MM.1S (cell line): ENCODE measurements at regions not wholly inside any gene's neighbourhood (a gene's known extent, or its start where the extent isn't known, plus 50 kb on each side); places are given as distances from the start of the nearest gene placed in this dataset.

Source experiments
- DNase-seq: peaks from one replicate; pipeline ENCODE4 v3.0.0-alpha.2; 2015
- H2AFZ ChIP-seq: fragments of 300-600 bp; sonication (generic); 2 replicates; pipeline ENCODE4 v1.6.0; 2016; ENCODE audit warnings: antibody characterized with exemption, low read length
- H3F3A ChIP-seq: fragments of 300-600 bp; sonication (generic); 2 replicates; pipeline ENCODE4 v1.6.1; 2016; ENCODE audit warnings: mild to moderate bottlenecking, antibody characterized with exemption, low read length, moderate library complexity, mixed read lengths; ENCODE audit not compliant: insufficient read depth
- H3K27ac ChIP-seq: fragments of 300-600 bp; sonication (generic); 2 replicates; pipeline ENCODE4 v1.5.1; 2016; ENCODE audit warnings: mild to moderate bottlenecking, low read length
- H3K27me3 ChIP-seq: fragments of 300-600 bp; sonication (generic); replicated peaks from 2 replicates; pipeline ENCODE4 v1.6.0; 2016; ENCODE audit warnings: low read length; ENCODE audit not compliant: insufficient read depth
- H3K36me3 ChIP-seq: fragments of 300-600 bp; sonication (generic); replicated peaks from 2 replicates; pipeline ENCODE4 v1.6.1; 2016; ENCODE audit warnings: mild to moderate bottlenecking, low read length, mixed read lengths; ENCODE audit not compliant: insufficient read depth
- H3K4me1 ChIP-seq: fragments of 300-600 bp; sonication (generic); 2 replicates; pipeline ENCODE4 v1.6.1; 2016; ENCODE audit warnings: low read length, mixed read lengths
- H3K4me2 ChIP-seq: fragments of 300-600 bp; sonication (generic); 2 replicates; pipeline ENCODE4 v1.6.0; 2016; ENCODE audit warnings: low read depth, low read length
- H3K4me3 ChIP-seq: fragments of 300-600 bp; sonication (generic); 2 replicates; pipeline ENCODE4 v1.5.1; 2016; ENCODE audit warnings: low read length, mixed read lengths
- H3K79me2 ChIP-seq: fragments of 300-600 bp; sonication (generic); 2 replicates; pipeline ENCODE4 v1.6.1; 2016; ENCODE audit warnings: mixed run types, low read length, mixed read lengths
- H3K9ac ChIP-seq: fragments of 300-600 bp; sonication (generic); 2 replicates; pipeline ENCODE4 v1.6.1; 2016; ENCODE audit warnings: low read length, mixed read lengths
- H3K9me2 ChIP-seq: fragments of 300-600 bp; sonication (generic); replicated peaks from 2 replicates; pipeline ENCODE4 v1.6.1; 2016; ENCODE audit warnings: mild to moderate bottlenecking, low read length, mixed read lengths; ENCODE audit not compliant: insufficient read depth
- H3K9me3 ChIP-seq: fragments of 300-600 bp; sonication (generic); replicated peaks from 2 replicates; pipeline ENCODE4 v1.6.1; 2016; ENCODE audit warnings: mild to moderate bottlenecking, low read length, mixed read lengths; ENCODE audit not compliant: insufficient read depth
- H4K20me1 ChIP-seq: fragments of 300-600 bp; sonication (generic); 2 replicates; pipeline ENCODE4 v1.6.1; 2016; ENCODE audit warnings: mild to moderate bottlenecking, low read length, moderate library complexity, mixed read lengths; ENCODE audit not compliant: insufficient read depth
- CTCF ChIP-seq: fragments of 300-600 bp; sonication (generic); IDR thresholded peaks from 2 replicates; pipeline ENCODE4 v1.5.1; 2016; ENCODE audit warnings: antibody characterized with exemption, low read length, mixed read lengths
- EZH2 ChIP-seq: fragments of 300-600 bp; sonication (generic); optimal IDR thresholded peaks from 2 replicates; pipeline ENCODE3; 2017; ENCODE audit warnings: low read depth, mild to moderate bottlenecking, antibody characterized with exemption, low read length, mixed read lengths
- EZH2phosphoT487 ChIP-seq: fragments of 300-600 bp; sonication (generic); IDR thresholded peaks from 2 replicates; pipeline ENCODE4 v1.6.1; 2018; ENCODE audit warnings: antibody characterized with exemption, low read length

DNA sequence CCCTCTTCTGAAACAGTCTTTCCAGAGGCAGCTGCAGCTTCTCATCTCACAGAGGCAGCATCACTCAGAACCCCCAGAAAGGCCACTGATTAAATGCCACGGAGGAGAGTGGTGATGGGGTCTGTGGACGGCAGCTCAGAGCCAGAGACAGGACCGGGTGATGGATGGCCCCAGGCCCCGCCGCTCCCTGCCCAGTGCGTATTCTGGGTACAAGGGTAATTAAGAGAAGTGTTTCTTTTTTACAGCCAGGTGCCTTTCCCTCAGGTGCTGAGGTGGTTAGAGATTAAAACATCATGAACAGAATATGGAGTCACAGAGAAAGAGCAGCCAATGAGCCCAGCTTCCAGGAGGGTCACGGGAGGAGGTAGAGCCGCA, 434.5 kb downstream of the PREX1 start:
- no peak overlapping the region for H2AFZ ChIP-seq
- no peaks in the 10 kb centered on the region for H3K36me3 ChIP-seq
- TF ChIP-seq EZH2, result no peak
- no peak for TF ChIP-seq EZH2phosphoT487
- TF ChIP-seq CTCF, result no peak
- no peak overlapping the region for H3K4me2 ChIP-seq
- no peaks in the 10 kb centered on the region for H3K9me2 ChIP-seq
- no peaks in the 10 kb centered on the region for H3K79me2 ChIP-seq
- H3K9ac ChIP-seq, result no peak overlapping the region
- no peaks in the 10 kb centered on the region for H3F3A ChIP-seq
- no peak overlapping the region for H3K4me3 ChIP-seq
- H3K4me1 ChIP-seq, result no peaks in the 10 kb centered on the region
- no peaks in the 10 kb centered on the region for H3K9me3 ChIP-seq
- no peaks in the 10 kb centered on the region for H4K20me1 ChIP-seq
- no peaks in the 10 kb centered on the region; the same call in 1 of the 2 replicates for H3K27me3 ChIP-seq
- no peak for DNase-seq
- H3K27ac ChIP-seq, result no peak overlapping the region

- Histone ChIP-seq H3K4me1 (no peaks in the 10 kb centered on the region), H3K9ac (no peak overlapping the region), H3K9me2 (no peaks in the 10 kb centered on the region), H3F3A (no peaks in the 10 kb centered on the region), H3K4me2 (no peak overlapping the region), H3K79me2 (no peaks in the 10 kb centered on the region), H3K27ac (no peak overlapping the region), H2AFZ (no peak overlapping the region), H3K9me3 (no peaks in the 10 kb centered on the region), H3K4me3 (no peak overlapping the region), H4K20me1 (no peaks in the 10 kb centered on the region), H3K36me3 (no peaks in the 10 kb centered on the region), H3K27me3 (no peaks in the 10 kb centered on the region; the same call in 1 of the 2 replicates)
- no peak for DNase-seq
- TF ChIP-seq EZH2phosphoT487 (no peak), CTCF (no peak), EZH2 (no peak)
These were observed 435.1 kb downstream of the PREX1 start for GRCh38 chr20:48392407-48393310.

DNA sequence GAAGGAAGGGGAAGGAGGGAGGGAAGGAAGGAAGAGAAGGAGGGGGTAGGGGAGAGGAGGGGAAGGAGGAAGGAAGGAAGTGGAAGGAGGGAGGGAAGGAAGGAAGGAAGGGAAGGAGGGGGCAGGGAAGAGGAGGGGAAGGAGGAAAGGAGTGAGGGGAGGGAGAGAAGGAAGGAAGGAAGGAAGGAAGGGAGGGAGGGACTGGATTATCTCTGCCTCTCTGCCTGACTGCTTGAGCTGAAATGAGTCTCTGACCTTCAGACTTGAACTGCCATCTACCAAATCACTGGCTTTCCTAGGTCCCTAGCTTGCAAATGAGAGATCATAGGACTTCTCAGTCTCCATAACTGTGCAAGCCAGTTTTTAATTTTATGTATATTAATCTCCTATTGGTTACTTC, 436.8 kb downstream of the PREX1 start:
- no peaks in the 10 kb centered on the region for H3K9me2 ChIP-seq
- no peak overlapping the region for H3K27ac ChIP-seq
- H3K9me3 ChIP-seq, result no peaks in the 10 kb centered on the region
- no peaks in the 10 kb centered on the region for H4K20me1 ChIP-seq
- H2AFZ ChIP-seq, result no peak overlapping the region
- H3K4me2 ChIP-seq, result no peak overlapping the region
- no peaks in the 10 kb centered on the region for H3K4me1 ChIP-seq
- no peak for TF ChIP-seq EZH2
- no peak for TF ChIP-seq EZH2phosphoT487
- no peak for TF ChIP-seq CTCF
- H3K27me3 ChIP-seq, result no peaks in the 10 kb centered on the region
- H3K4me3 ChIP-seq, result no peak overlapping the region
- no peaks in the 10 kb centered on the region for H3F3A ChIP-seq
- no peaks in the 10 kb centered on the region for H3K79me2 ChIP-seq
- no peak for DNase-seq
- H3K36me3 ChIP-seq, result no peaks in the 10 kb centered on the region
- no peak overlapping the region for H3K9ac ChIP-seq
